ENCODE measurements at regions not wholly inside any gene's neighbourhood (a gene's known extent, or its start where the extent isn't known, plus 50 kb on each side); places are given as distances from the start of the nearest gene placed in this dataset.
"Not testable (repeated sequence)": the region's sequence is repeated elsewhere in the genome, so short reads cannot be mapped to it uniquely, and the experiment has no call there.

GRCh38 chr6:11307226-11307625 is 74.8 kb upstream of the NEDD9 start:
- no peak for DNase-seq (ENCODE audit: low read depth in 2 of 3, low spot score in 2 of 3)

GRCh38 chr6:11304946-11305345 is 72.5 kb upstream of the NEDD9 start:
- DNase-seq (ENCODE audit: low read depth in 2 of 3, low spot score in 2 of 3), result no peak

GRCh38 chr6:11299876-11300428 is 67.5 kb upstream of the NEDD9 start:
- not testable (repeated sequence) for DNase-seq (ENCODE audit: low read depth in 2 of 3, low spot score in 2 of 3)

- not testable (repeated sequence) for DNase-seq (ENCODE audit: low read depth in 2 of 3, low spot score in 2 of 3)
These were observed 66.9 kb upstream of the NEDD9 start for GRCh38 chr6:11299421-11299784.

- no peak for DNase-seq (ENCODE audit: low read depth in 2 of 3, low spot score in 2 of 3)
These were observed 66.4 kb upstream of the NEDD9 start for GRCh38 chr6:11298651-11299420.

- no peak for DNase-seq (ENCODE audit: low read depth in 2 of 3, low spot score in 2 of 3)
These were observed 64.9 kb upstream of the NEDD9 start for GRCh38 chr6:11297376-11297729.

- DNase-seq (ENCODE audit: low read depth in 2 of 3, low spot score in 2 of 3), result no peak
These were observed 64.2 kb upstream of the NEDD9 start for GRCh38 chr6:11296449-11297375.

- no peak for DNase-seq (ENCODE audit: low read depth in 2 of 3, low spot score in 2 of 3)
These were observed 63.5 kb upstream of the NEDD9 start for GRCh38 chr6:11295969-11296368.

- no peak for DNase-seq (ENCODE audit: low read depth in 2 of 3, low spot score in 2 of 3)
These were observed 61.8 kb upstream of the NEDD9 start for GRCh38 chr6:11294228-11294627.

- DNase-seq (ENCODE audit: low read depth in 2 of 3, low spot score in 2 of 3), result no peak
These were observed 60.2 kb upstream of the NEDD9 start for GRCh38 chr6:11292594-11293236.

- DNase-seq (ENCODE audit: low read depth in 2 of 3, low spot score in 2 of 3), result no peak
These were observed 59.6 kb upstream of the NEDD9 start for GRCh38 chr6:11292091-11292490.

- no peak for DNase-seq (ENCODE audit: low read depth in 2 of 3, low spot score in 2 of 3)
These were observed 59.1 kb upstream of the NEDD9 start for GRCh38 chr6:11291582-11291981.

GRCh38 chr6:11290027-11290426 is 57.6 kb upstream of the NEDD9 start:
- DNase-seq (ENCODE audit: low read depth in 2 of 3, low spot score in 2 of 3), result no peak

- DNase-seq (ENCODE audit: low read depth in 2 of 3, low spot score in 2 of 3), result no peak
These were observed 55.6 kb upstream of the NEDD9 start for GRCh38 chr6:11288065-11288464.

GRCh38 chr6:11284996-11285395 is 52.5 kb upstream of the NEDD9 start:
- no peak for DNase-seq (ENCODE audit: low read depth in 2 of 3, low spot score in 2 of 3)

- DNase-seq (ENCODE audit: low read depth in 2 of 3, low spot score in 2 of 3), result no peak
These were observed 51.2 kb upstream of the NEDD9 start for GRCh38 chr6:11283629-11284028.

GRCh38 chr6:11282875-11283274 is 50.4 kb upstream of the NEDD9 start:
- DNase-seq (ENCODE audit: low read depth in 2 of 3, low spot score in 2 of 3), result no peak
